Trophoblast cell (in vitro differentiated cells and primary cell): ENCODE measurements at regions not wholly inside any gene's neighbourhood (a gene's known extent, or its start where the extent isn't known, plus 50 kb on each side); places are given as distances from the start of the nearest gene placed in this dataset.

Experiments
- DNase-seq, 2 donors: peaks; one replicate each; pipeline ENCODE4 v3.0.0-alpha.2; 2016
- H2AFZ ChIP-seq: 2 replicates; pipeline ENCODE4 v1.6.1; 2013; ENCODE audit warnings: low read length, moderate library complexity, mild to moderate bottlenecking; ENCODE audit not compliant: insufficient read depth, poor library complexity
- H2AK5ac ChIP-seq: 2 replicates; pipeline ENCODE4 v1.6.1; 2013; ENCODE audit warnings: mild to moderate bottlenecking, low read length
- H2BK120ac ChIP-seq: 2 replicates; pipeline ENCODE4 v1.6.1; 2013; ENCODE audit warnings: low read length, mild to moderate bottlenecking, moderate library complexity; ENCODE audit not compliant: insufficient read depth, poor library complexity
- H2BK12ac ChIP-seq: 2 replicates; pipeline ENCODE4 v1.6.1; 2013; ENCODE audit warnings: mild to moderate bottlenecking, low read length, moderate library complexity
- H2BK5ac ChIP-seq: 2 replicates; pipeline ENCODE4 v1.6.1; 2013; ENCODE audit warnings: low read length, low read depth, moderate library complexity, mild to moderate bottlenecking; ENCODE audit not compliant: poor library complexity
- H3K14ac ChIP-seq: 2 replicates; pipeline ENCODE4 v1.6.1; 2013; ENCODE audit warnings: mild to moderate bottlenecking, low read length
- H3K18ac ChIP-seq: 2 replicates; pipeline ENCODE4 v1.6.1; 2013; ENCODE audit warnings: mild to moderate bottlenecking, low read length
- H3K23ac ChIP-seq: 2 replicates; pipeline ENCODE4 v1.6.1; 2013; ENCODE audit warnings: low read length
- H3K27ac ChIP-seq: 2 replicates; pipeline ENCODE4 v1.5.1; 2013; ENCODE audit warnings: low read depth, mild to moderate bottlenecking, inconsistent platforms, low read length, moderate library complexity
- H3K27me3 ChIP-seq: 2 replicates; pipeline ENCODE4 v1.6.1; 2013; ENCODE audit warnings: inconsistent platforms, mild to moderate bottlenecking, low read length, moderate library complexity; ENCODE audit not compliant: insufficient read depth
- H3K36me3 ChIP-seq, 2 experiments: 1 replicate in 1 of 2; 2 replicates in 1 of 2; pipeline ENCODE4 v1.6.1; 2013; ENCODE audit warnings: low read length in 2 of 2, mild to moderate bottlenecking in 2 of 2, moderate library complexity in 1 of 2; ENCODE audit not compliant: insufficient read depth in 2 of 2, control insufficient read depth in 1 of 2
- H3K4ac ChIP-seq: 2 replicates; pipeline ENCODE4 v1.6.1; 2013; ENCODE audit warnings: low read depth, mild to moderate bottlenecking, low read length, moderate library complexity
- H3K4me1 ChIP-seq, 2 experiments: 1 replicate in 1 of 2; 2 replicates in 1 of 2; pipeline ENCODE4 v1.6.1; 2013; ENCODE audit warnings: low read length in 2 of 2, mild to moderate bottlenecking in 2 of 2, moderate library complexity in 1 of 2; ENCODE audit not compliant: insufficient read depth in 2 of 2, control insufficient read depth in 1 of 2
- H3K4me2 ChIP-seq: 2 replicates; pipeline ENCODE4 v1.6.1; 2013; ENCODE audit warnings: inconsistent platforms, mild to moderate bottlenecking, low read length, moderate library complexity
- H3K4me3 ChIP-seq: 2 replicates; pipeline ENCODE4 v1.5.1; 2013; ENCODE audit warnings: mild to moderate bottlenecking, low read depth, low read length, inconsistent platforms
- H3K79me1 ChIP-seq: one replicate; pipeline ENCODE4 v1.6.1; 2013; ENCODE audit warnings: low read length
- H3K79me2 ChIP-seq: 2 replicates; pipeline ENCODE4 v1.6.1; 2013; ENCODE audit warnings: low read length, mild to moderate bottlenecking; ENCODE audit not compliant: control insufficient read depth, insufficient read depth, poor library complexity
- H3K9ac ChIP-seq: 2 replicates; pipeline ENCODE4 v1.6.1; 2013; ENCODE audit warnings: mild to moderate bottlenecking, low read length
- H3K9me3 ChIP-seq: 2 replicates; pipeline ENCODE4 v1.6.1; 2013; ENCODE audit warnings: low read depth, mild to moderate bottlenecking, control low read depth, inconsistent platforms, low read length; ENCODE audit not compliant: insufficient read depth
- H4K12ac ChIP-seq: 2 replicates; pipeline ENCODE4 v1.6.1; 2013; ENCODE audit warnings: low read depth, mild to moderate bottlenecking, low read length, moderate library complexity
- H4K8ac ChIP-seq: 2 replicates; pipeline ENCODE4 v1.6.1; 2013; ENCODE audit warnings: low read depth, mild to moderate bottlenecking, low read length, moderate library complexity
- H4K91ac ChIP-seq: one replicate; pipeline ENCODE4 v1.6.1; 2013; ENCODE audit warnings: low read depth, mild to moderate bottlenecking, low read length, moderate library complexity
- WGBS: extraction: QIAGEN DNeasy Blood & Tissue Kit; methylation state at CpG from one replicate; pipeline ENCODE4 v1.1.7; 2013; ENCODE audit warnings: missing lambda C conversion rate; ENCODE audit not compliant: insufficient read length, insufficient coverage; ENCODE audit errors: extremely low coverage; 5-methylcytosine and 5-hydroxymethylcytosine counted together

DNA sequence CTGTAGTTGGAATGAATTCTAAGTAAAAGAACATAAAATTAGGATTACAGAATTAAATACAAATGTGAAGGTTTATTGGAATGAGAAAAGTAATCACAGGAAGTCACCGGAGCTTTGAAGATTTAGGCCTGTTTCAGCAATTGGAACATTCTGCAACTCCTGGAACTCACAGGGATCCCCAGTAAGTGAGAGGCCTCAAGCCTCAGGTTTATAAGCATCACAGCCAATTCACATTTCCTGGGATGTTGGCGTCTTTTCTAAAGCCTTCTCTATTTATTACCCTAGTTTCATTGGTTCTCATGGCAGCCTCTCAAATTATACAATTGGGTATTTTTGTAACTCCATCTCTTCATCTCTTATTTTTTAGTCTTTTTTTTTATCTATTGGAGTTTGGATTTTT lies 90.4 kb upstream of the HIVEP1 start:
- H2AK5ac ChIP-seq, result no peak overlapping the region
- H3K79me1 ChIP-seq, result no peaks in the 10 kb centered on the region
- no peak overlapping the region for H4K8ac ChIP-seq
- no peak overlapping the region for H3K27ac ChIP-seq
- H3K4me1 ChIP-seq, result peaks cover 8 to 11% of the 10 kb centered on the region in 2 experiments
- no peak overlapping the region for H2BK5ac ChIP-seq
- H3K4ac ChIP-seq, result no peak overlapping the region
- no peak overlapping the region for H4K12ac ChIP-seq
- H3K27me3 ChIP-seq, result no peaks in the 10 kb centered on the region
- H3K18ac ChIP-seq, result no peak overlapping the region
- H2BK12ac ChIP-seq, result no peak overlapping the region
- H2AFZ ChIP-seq, result no peak overlapping the region
- H3K36me3 ChIP-seq, result no peaks in the 10 kb centered on the region
- H4K91ac ChIP-seq, result no peak overlapping the region
- H3K9ac ChIP-seq, result no peak overlapping the region
- H2BK120ac ChIP-seq, result no peak overlapping the region
- H3K9me3 ChIP-seq, result no peaks in the 10 kb centered on the region
- no peak overlapping the region for H3K4me2 ChIP-seq
- no peaks in the 10 kb centered on the region for H3K79me2 ChIP-seq
- no CpG with 5 or more reads among the region's 2 CpGs for WGBS
- no peak overlapping the region for H3K23ac ChIP-seq
- H3K4me3 ChIP-seq, result no peak overlapping the region
- no peak for DNase-seq
- no peak overlapping the region for H3K14ac ChIP-seq

DNA sequence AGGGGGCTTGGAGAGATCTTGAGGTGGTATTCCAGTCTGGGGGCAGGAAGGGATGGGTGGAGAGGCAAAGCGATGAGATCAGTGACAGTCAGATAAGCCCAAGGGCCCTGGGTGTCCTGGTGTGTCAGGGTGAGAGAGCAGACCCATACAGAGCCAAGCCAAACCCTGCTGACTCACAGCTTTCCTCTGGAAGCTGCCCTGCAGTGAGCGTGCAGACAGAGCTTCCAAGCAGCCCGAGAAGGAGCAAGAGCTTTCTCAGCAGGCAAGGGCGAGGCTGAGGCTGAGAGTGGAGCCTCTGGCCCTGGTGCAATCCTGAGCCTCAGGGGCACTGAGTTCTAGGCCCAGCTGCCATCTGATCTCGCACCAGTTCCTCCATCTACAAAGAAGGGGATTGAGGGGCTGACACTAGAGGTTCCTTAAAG lies 91.1 kb upstream of the HIVEP1 start:
- Histone ChIP-seq H3K23ac (no peak overlapping the region), H3K4me1 (peaks cover 8 to 11% of the 10 kb centered on the region in 2 experiments), H4K12ac (no peak overlapping the region), H3K79me1 (no peaks in the 10 kb centered on the region), H3K4ac (no peak overlapping the region), H3K79me2 (no peaks in the 10 kb centered on the region), H3K27me3 (no peaks in the 10 kb centered on the region), H2BK5ac (no peak overlapping the region), H4K8ac (no peak overlapping the region), H3K9ac (no peak overlapping the region), H3K36me3 (no peaks in the 10 kb centered on the region), H2AK5ac (no peak overlapping the region), H3K18ac (no peak overlapping the region), H3K9me3 (no peaks in the 10 kb centered on the region), H3K4me3 (no peak overlapping the region), H4K91ac (no peak overlapping the region), H3K4me2 (no peak overlapping the region), H2AFZ (no peak overlapping the region), H3K27ac (no peak overlapping the region), H2BK120ac (no peak overlapping the region), H3K14ac (no peak overlapping the region), H2BK12ac (no peak overlapping the region)
- peak; percentile 67 to 70 for DNase-seq
- no CpG with 5 or more reads among the region's 5 CpGs for WGBS

DNA sequence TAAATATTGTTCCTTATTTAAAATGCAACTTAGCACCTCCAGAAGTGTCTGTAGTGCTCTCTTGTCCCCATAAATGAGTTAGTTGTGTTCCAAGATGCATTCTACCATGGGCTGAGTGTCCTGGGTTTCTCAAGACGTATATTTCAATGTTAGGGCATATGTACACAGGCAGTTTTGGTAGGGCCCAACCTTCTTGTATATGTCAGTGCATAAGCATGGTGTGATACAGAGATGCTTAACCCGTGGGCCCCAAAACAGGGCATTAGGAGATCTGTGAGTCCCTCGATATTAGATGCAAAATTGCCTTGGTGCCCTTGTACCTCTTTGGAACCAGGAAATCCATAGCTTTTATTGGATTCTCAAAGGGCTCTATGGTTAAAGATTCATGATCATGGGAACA lies 91.5 kb upstream of the HIVEP1 start:
- Histone ChIP-seq H2BK5ac (no peak overlapping the region), H2BK120ac (no peak overlapping the region), H3K9me3 (no peaks in the 10 kb centered on the region), H3K9ac (no peak overlapping the region), H3K36me3 (no peaks in the 10 kb centered on the region), H3K27ac (no peak overlapping the region), H2BK12ac (no peak overlapping the region), H3K4me2 (no peak overlapping the region), H4K91ac (no peak overlapping the region), H4K12ac (no peak overlapping the region), H4K8ac (no peak overlapping the region), H2AK5ac (no peak overlapping the region), H3K23ac (no peak overlapping the region), H3K18ac (no peak overlapping the region), H3K14ac (no peak overlapping the region), H3K79me2 (no peaks in the 10 kb centered on the region), H3K4me3 (no peak overlapping the region), H3K4ac (no peak overlapping the region), H3K4me1 (peaks cover 8 to 11% of the 10 kb centered on the region in 2 experiments), H3K27me3 (no peaks in the 10 kb centered on the region), H3K79me1 (no peaks in the 10 kb centered on the region), H2AFZ (no peak overlapping the region)
- WGBS, result no CpG with 5 or more reads among the region's 3 CpGs
- DNase-seq, result no peak

DNA sequence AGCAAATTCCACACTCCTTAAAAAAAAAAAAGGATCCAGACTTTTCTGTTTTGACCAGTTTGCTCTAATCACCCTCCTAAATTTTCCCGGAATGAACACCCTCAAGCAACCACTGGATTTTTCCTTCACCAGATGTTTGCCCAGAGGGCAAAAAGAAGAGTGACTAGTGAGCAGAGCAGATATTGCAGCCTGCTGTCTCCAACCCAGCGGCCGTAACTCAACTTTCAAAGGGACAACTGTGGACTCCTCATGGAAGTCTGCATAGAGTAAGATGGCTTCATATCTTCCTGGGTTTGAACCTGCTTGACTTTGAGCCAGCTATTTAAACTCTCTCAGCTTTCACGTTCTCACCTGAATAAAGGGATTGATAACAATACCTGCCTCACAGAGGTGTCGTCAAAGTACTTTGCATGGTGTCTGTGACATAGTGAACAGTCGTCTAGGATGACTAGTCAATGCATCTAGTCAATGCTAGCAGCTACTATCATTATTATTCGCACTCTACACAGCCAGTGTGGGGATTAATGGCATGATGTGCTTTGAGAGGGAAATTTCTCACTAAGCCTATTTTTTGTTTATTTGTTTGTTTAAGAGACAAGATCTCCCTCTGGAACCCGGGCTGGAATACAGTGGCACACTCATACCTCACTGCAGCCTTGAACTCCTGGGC lies 92.2 kb upstream of the HIVEP1 start:
- Histone ChIP-seq H2AK5ac (no peak overlapping the region), H3K4me1 (peaks cover 8 to 11% of the 10 kb centered on the region in 2 experiments), H3K27ac (no peak overlapping the region), H2AFZ (no peak overlapping the region), H3K4ac (no peak overlapping the region), H3K18ac (no peak overlapping the region), H3K4me3 (no peak overlapping the region), H3K79me2 (no peaks in the 10 kb centered on the region), H2BK5ac (no peak overlapping the region), H3K9me3 (no peaks in the 10 kb centered on the region), H2BK120ac (no peak overlapping the region), H3K36me3 (no peaks in the 10 kb centered on the region), H4K91ac (no peak overlapping the region), H3K9ac (no peak overlapping the region), H3K4me2 (no peak overlapping the region), H3K79me1 (no peaks in the 10 kb centered on the region), H4K12ac (no peak overlapping the region), H4K8ac (no peak overlapping the region), H3K23ac (no peak overlapping the region), H3K27me3 (no peaks in the 10 kb centered on the region), H2BK12ac (no peak overlapping the region), H3K14ac (no peak overlapping the region)
- no CpG with 5 or more reads among the region's 8 CpGs for WGBS
- DNase-seq, result peak; percentile 74 to 94
